ENCODE measurements at regions not wholly inside any gene's neighbourhood (a gene's known extent, or its start where the extent isn't known, plus 50 kb on each side); places are given as distances from the start of the nearest gene placed in this dataset.

DNA sequence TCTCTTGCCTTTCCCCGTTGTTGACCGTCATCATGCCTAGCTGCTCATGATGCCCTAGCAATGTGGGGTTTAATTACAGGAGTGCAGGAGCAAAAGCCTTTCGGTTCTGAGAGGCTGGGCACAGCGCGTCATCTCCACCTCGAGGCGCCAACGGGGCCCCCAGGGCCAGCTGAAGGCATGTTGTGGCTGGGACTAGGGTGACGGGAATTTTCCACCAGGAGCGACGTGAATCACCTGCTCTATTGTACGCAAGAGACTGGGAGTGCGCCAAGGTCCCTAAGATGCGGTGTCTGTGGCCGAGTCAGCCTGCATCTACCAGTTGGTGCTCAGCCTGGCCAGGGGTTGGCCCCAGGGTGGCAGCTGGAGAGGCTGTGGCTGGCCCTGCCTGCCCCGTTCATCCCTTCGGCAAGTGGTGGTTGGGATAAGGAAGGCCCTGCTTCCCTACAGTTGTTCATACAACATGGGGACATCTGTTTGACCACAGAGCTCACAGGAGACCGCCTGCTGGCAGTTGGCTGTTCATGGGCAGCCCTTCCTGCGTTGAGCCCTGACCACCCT is 1175.6 kb downstream of the BRD1 start:
- DNase-seq (ENCODE audit: low spot score): no peak
- Histone ChIP-seq H3K27me3 (no peaks in the 10 kb centered on the region), H3K27ac (no peak overlapping the region), H3K4me3 (no peak overlapping the region), H3K36me3 (no peaks in the 10 kb centered on the region), H3K9me3 (no peaks in the 10 kb centered on the region), H3K4me1 (no peaks in the 10 kb centered on the region)
- TF ChIP-seq, protein P1, sequence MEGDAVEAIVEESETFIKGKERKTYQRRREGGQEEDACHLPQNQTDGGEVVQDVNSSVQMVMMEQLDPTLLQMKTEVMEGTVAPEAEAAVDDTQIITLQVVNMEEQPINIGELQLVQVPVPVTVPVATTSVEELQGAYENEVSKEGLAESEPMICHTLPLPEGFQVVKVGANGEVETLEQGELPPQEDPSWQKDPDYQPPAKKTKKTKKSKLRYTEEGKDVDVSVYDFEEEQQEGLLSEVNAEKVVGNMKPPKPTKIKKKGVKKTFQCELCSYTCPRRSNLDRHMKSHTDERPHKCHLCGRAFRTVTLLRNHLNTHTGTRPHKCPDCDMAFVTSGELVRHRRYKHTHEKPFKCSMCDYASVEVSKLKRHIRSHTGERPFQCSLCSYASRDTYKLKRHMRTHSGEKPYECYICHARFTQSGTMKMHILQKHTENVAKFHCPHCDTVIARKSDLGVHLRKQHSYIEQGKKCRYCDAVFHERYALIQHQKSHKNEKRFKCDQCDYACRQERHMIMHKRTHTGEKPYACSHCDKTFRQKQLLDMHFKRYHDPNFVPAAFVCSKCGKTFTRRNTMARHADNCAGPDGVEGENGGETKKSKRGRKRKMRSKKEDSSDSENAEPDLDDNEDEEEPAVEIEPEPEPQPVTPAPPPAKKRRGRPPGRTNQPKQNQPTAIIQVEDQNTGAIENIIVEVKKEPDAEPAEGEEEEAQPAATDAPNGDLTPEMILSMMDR (IDR thresholded peaks at IDR 0.05): no peak

DNA sequence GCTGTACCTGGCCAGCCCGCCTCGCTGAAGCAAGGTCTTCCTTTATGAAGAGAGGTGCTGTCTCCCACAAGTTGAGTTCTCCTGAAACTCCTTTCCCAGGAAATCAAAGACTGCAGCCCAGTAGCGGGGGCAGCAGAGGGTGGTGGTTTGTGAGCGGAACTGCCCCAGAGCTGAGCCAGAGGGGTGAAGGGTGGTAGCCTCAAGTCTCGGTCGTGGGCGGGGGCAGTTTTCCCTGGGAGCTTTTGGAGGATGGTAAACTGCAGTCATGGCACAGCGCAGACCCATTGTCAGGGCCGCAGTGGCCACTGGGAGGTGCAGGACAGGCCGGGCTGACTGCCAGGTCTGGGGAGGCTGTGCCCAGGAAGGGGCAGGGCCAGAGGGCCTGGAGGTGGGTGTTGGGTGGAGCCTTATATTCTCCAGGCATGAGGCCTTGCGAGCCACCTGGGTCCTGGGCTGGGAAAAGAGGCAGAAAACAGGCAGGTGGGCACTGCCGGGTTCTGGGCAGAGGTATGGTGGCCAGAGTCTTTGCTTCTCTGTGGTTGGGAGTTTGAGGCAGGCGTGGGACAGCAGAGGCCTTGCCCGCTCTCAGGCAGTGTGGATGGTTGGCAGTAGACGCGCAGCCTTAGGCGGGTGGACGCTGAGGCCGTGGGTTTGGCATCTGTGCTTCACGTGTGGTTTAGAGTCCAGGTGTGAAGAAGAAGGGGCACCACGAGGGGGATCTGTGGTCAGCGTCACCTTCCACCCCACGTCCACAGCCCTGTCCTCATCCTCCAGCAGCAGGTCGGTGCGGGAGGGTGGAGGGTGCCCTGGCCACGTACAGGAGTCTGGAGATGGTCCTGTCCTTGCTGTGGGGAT is 1176.4 kb downstream of the BRD1 start:
- no peak overlapping the region for H3K27ac ChIP-seq
- DNase-seq (ENCODE audit: low spot score): no peak
- no peaks in the 10 kb centered on the region for H3K27me3 ChIP-seq
- H3K36me3 ChIP-seq: no peaks in the 10 kb centered on the region
- H3K4me3 ChIP-seq: no peak overlapping the region
- H3K4me1 ChIP-seq: no peaks in the 10 kb centered on the region
- no peaks in the 10 kb centered on the region for H3K9me3 ChIP-seq
- TF ChIP-seq, protein P1 (IDR thresholded peaks at IDR 0.05): no peak

DNA sequence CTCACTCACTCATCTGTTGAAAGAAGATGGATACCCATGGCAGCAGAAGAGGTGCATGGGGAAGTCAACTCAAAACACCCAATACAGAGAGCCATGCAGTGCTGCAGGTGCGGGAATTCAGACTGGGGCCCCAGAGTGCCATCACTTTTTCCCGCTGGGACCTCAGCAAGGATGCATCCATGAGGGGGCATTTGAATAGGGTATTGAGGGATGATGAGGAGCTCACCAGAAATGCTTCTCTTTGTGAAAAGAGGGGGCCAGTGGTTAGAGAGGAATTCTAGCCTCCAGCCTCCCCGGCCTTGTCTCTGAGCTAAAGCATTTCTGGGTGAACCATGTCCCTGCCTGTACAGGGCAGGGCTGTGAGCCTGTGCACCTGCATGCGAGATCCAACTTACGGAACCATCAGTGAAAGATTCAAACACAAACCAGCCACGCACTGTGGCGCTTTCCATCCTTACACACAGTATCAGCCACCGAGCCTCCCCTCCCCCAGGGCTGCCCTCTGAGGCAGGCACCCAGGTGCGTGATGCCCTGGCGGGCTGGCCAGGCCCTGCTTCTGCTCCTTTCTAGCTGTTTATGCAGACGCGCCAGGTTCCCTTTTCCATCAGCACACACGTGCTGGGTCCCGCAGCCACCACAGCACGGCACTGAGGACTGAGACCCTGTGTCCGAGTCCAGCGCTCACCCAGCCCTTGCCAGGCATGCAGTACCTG is 1177.2 kb downstream of the BRD1 start:
- no peak overlapping the region for H3K4me3 ChIP-seq
- H3K9me3 ChIP-seq: no peaks in the 10 kb centered on the region
- H3K4me1 ChIP-seq: no peaks in the 10 kb centered on the region
- DNase-seq (ENCODE audit: low spot score): no peak
- H3K27ac ChIP-seq: no peak overlapping the region
- no peaks in the 10 kb centered on the region for H3K27me3 ChIP-seq
- TF ChIP-seq, protein P1 (IDR thresholded peaks at IDR 0.05): no peak
- no peaks in the 10 kb centered on the region for H3K36me3 ChIP-seq

DNA sequence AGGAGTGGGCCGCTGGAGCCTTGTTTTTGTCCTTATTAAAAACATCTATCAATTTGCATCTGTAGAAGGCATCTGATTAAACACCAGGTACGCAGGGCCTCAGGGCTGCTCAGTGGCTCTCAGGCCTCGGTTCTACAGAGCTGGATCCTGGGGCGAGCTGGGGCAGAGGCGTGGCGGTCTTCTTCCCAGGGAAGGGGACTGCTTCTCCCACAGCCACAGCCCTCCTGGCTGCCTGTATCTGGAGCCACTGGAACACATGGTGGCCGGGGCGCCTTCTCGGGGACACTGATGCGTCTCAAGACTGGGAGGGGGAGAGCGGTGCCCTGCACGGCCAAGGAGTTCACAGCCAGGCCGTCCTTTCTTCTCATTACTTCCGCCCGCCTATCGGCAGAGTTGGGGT is 1178.2 kb downstream of the BRD1 start:
- H3K9me3 ChIP-seq: no peaks in the 10 kb centered on the region
- H3K27me3 ChIP-seq: no peaks in the 10 kb centered on the region
- TF ChIP-seq, protein P1 (IDR thresholded peaks at IDR 0.05): no peak
- H3K36me3 ChIP-seq: no peaks in the 10 kb centered on the region
- H3K27ac ChIP-seq: no peak overlapping the region
- no peaks in the 10 kb centered on the region for H3K4me1 ChIP-seq
- no peak overlapping the region for H3K4me3 ChIP-seq
- DNase-seq (ENCODE audit: low spot score): no peak

DNA sequence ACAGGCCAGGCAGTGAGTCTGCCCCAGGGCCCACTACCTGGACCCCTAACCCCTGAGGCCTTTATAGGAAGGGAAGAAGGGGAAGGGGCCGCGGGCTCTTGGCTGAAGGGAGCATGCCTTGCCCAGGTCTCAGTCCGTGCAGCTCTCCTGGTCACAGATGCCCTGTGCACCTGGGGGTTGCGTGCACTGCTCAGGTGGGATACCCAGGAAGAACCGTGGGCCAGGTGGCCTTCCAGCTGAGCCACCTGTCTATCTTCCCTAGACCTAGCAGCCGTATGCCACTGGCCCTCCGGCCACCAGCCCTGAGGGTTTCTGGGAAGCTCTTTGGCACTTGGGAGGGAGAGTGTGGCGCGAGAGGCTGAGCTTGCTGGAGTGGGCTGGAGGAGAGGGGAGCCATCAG is 1178.6 kb downstream of the BRD1 start:
- H3K27me3 ChIP-seq: no peaks in the 10 kb centered on the region
- H3K4me1 ChIP-seq: no peaks in the 10 kb centered on the region
- H3K27ac ChIP-seq: no peak overlapping the region
- H3K9me3 ChIP-seq: no peaks in the 10 kb centered on the region
- H3K4me3 ChIP-seq: no peak overlapping the region
- H3K36me3 ChIP-seq: no peaks in the 10 kb centered on the region
- TF ChIP-seq, protein P1 (IDR thresholded peaks at IDR 0.05): no peak
- no peak for DNase-seq (ENCODE audit: low spot score)

Data from right atrium auricular region (tissue), 2 donors.